ENCODE measurements at regions not wholly inside any gene's neighbourhood (a gene's known extent, or its start where the extent isn't known, plus 50 kb on each side); places are given as distances from the start of the nearest gene placed in this dataset.

GRCh38 chr2:123035541-123035940 lies 989.5 kb upstream of the CNTNAP5 start:
- H3K27ac ChIP-seq (ENCODE audit: low read depth, low read length), result no peak overlapping the region
- no peak for TF ChIP-seq CTCF (IDR thresholded peaks at IDR 0.05; ENCODE audit: low read depth, low read length)
- H3K4me3 ChIP-seq (ENCODE audit: low read depth, low read length), result no peak overlapping the region
- H3K27me3 ChIP-seq (ENCODE audit: control insufficient read depth, insufficient read depth, low read length), result no peaks in the 10 kb centered on the region
- peaks cover 9% of the 10 kb centered on the region for H3K9me3 ChIP-seq (ENCODE audit: control insufficient read depth, insufficient read depth, low read length)
- POLR2A ChIA-PET, result no interaction called here
- CTCF ChIA-PET, result no interaction called here
- DNase-seq (ENCODE audit: low read depth, low spot score), result no peak

GRCh38 chr2:123036300-123036699 lies 988.8 kb upstream of the CNTNAP5 start:
- Histone ChIP-seq H3K4me3 (ENCODE audit: low read depth, low read length) (no peak overlapping the region), H3K27ac (ENCODE audit: low read depth, low read length) (no peak overlapping the region), H3K27me3 (ENCODE audit: control insufficient read depth, insufficient read depth, low read length) (no peaks in the 10 kb centered on the region), H3K9me3 (ENCODE audit: control insufficient read depth, insufficient read depth, low read length) (peaks cover 7% of the 10 kb centered on the region)
- POLR2A ChIA-PET, result no interaction called here
- no peak for TF ChIP-seq CTCF (IDR thresholded peaks at IDR 0.05; ENCODE audit: low read depth, low read length)
- DNase-seq (ENCODE audit: low read depth, low spot score), result no peak
- CTCF ChIA-PET, result no interaction called here

- Histone ChIP-seq H3K9me3 (ENCODE audit: control insufficient read depth, insufficient read depth, low read length) (peaks cover 7% of the 10 kb centered on the region), H3K4me3 (ENCODE audit: low read depth, low read length) (no peak overlapping the region), H3K27ac (ENCODE audit: low read depth, low read length) (no peak overlapping the region), H3K27me3 (ENCODE audit: control insufficient read depth, insufficient read depth, low read length) (no peaks in the 10 kb centered on the region)
- CTCF ChIA-PET, result no interaction called here
- POLR2A ChIA-PET, result no interaction called here
- DNase-seq (ENCODE audit: low read depth, low spot score), result no peak
- TF ChIP-seq CTCF (IDR thresholded peaks at IDR 0.05; ENCODE audit: low read depth, low read length), result no peak
These were observed 984.6 kb upstream of the CNTNAP5 start for GRCh38 chr2:123040506-123040905.

- Histone ChIP-seq H3K4me3 (ENCODE audit: low read depth, low read length) (no peak overlapping the region), H3K27ac (ENCODE audit: low read depth, low read length) (no peak overlapping the region), H3K9me3 (ENCODE audit: control insufficient read depth, insufficient read depth, low read length) (peaks cover 2% of the 10 kb centered on the region; the same call in 1 of the 2 replicates), H3K27me3 (ENCODE audit: control insufficient read depth, insufficient read depth, low read length) (no peaks in the 10 kb centered on the region)
- TF ChIP-seq CTCF (IDR thresholded peaks at IDR 0.05; ENCODE audit: low read depth, low read length), result no peak
- no peak for DNase-seq (ENCODE audit: low read depth, low spot score)
- ChIA-PET POLR2A (no interaction called here), CTCF (no interaction called here)
These were observed 981.6 kb upstream of the CNTNAP5 start for GRCh38 chr2:123043458-123043857.

- TF ChIP-seq CTCF (IDR thresholded peaks at IDR 0.05; ENCODE audit: low read depth, low read length), result no peak
These were observed 979.4 kb upstream of the CNTNAP5 start for GRCh38 chr2:123045713-123046112.

More at GRCh38 chr2:123045713-123046112, 979.4 kb upstream of the CNTNAP5 start:
- H3K27ac ChIP-seq (ENCODE audit: low read depth, low read length), result no peak overlapping the region
- peaks cover 2% of the 10 kb centered on the region; the same call in 1 of the 2 replicates for H3K9me3 ChIP-seq (ENCODE audit: control insufficient read depth, insufficient read depth, low read length)
- H3K27me3 ChIP-seq (ENCODE audit: control insufficient read depth, insufficient read depth, low read length), result no peaks in the 10 kb centered on the region
- no peak overlapping the region for H3K4me3 ChIP-seq (ENCODE audit: low read depth, low read length)
- no peak for DNase-seq (ENCODE audit: low read depth, low spot score)
- CTCF ChIA-PET, result no interaction called here
- POLR2A ChIA-PET, result no interaction called here
